GM19239 (cell line): ENCODE measurements at regions not wholly inside any gene's neighbourhood (a gene's known extent, or its start where the extent isn't known, plus 50 kb on each side); places are given as distances from the start of the nearest gene placed in this dataset.
A peak's percentile ranks its signal among the peaks of the same experiment; 100 is the strongest.
"Not testable (repeated sequence)": the region's sequence is repeated elsewhere in the genome, so short reads cannot be mapped to it uniquely, and the experiment has no call there.

ENCODE experiments used
- DNase-seq: peaks from one replicate; pipeline ENCODE4 v3.0.0; 2011; ENCODE audit warnings: low spot score; ENCODE audit not compliant: insufficient read length
- FAIRE-seq: peaks from 2 replicates; lab custom pipeline; 2011; peaks lifted over from hg19 to GRCh38; lab: Jason Lieb, UNC

DNA sequence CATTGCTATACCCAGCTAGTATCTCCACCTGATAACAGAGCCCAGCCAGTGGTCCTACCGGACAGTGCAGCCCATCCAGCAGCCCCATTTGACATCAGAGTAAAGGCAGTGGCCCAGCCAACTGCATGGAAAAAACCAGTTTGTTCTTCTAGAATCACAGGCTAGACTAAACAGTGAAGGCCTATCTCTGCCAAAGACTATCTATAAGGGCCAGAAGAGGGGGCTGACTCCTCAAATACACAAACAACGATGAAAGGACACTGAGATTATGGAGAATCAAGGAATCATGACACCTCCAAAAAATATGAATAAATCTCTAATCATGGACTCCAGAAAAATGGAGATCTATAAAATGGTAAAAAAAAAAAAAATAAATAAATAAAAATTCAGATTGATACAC lies 546.4 kb upstream of the HTR2C start:
- DNase-seq: no peak
- FAIRE-seq: no peak

DNA sequence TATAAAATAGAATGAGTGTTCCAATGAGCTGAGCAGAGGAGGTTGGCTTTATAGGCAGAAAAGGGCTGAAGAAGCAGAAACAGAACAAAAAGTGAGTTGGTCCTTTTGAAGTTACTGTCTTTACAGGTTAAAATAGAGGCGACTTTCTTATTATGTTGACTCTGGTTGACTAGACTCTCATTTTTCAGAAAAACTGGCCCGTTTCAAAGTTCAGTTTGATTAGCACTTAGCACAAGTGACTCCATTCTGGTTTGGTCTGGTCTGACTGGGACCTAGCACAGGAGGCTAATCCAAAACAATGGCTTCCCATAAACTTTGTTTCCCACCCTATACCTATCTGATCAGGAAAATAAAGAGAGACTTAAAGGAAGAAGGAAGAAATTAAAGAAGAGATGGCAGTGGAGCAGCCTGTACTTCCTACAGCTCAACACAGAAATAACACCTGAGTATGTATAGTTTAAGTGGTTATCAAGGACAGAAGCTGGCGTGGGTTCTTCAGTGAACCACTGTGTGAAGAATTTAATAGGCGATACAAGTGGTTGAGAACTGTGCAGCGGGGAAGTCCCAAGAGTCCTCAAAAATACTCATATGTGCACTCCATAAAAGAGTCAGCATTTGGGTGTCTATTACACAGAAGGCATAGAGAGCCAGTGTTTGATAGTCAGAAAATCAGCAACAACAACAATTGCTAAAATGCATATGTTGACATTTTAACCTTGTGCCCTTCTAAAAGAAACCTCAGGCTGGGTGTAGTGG lies 554.8 kb upstream of the HTR2C start:
- DNase-seq (no peak), FAIRE-seq (no peak)

DNA sequence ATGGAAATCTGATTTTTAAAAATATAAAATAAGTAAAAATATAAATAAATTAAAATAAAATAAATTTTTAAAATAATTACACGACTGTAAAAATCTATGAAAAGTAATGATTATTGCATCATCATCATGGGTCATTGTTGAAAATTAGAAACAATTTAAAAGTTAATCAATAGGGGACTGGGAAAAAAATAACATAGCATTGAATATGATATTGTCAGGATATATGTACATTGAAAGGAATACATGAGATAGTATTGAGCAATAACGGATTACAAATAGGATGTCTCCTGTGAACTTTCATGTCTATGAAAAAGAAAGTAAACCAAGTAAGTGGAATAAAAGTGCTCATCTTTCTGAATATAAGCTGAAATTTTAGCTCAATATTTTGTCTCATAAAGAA lies 566.8 kb upstream of the HTR2C start:
- DNase-seq (no peak), FAIRE-seq (no peak)

DNA sequence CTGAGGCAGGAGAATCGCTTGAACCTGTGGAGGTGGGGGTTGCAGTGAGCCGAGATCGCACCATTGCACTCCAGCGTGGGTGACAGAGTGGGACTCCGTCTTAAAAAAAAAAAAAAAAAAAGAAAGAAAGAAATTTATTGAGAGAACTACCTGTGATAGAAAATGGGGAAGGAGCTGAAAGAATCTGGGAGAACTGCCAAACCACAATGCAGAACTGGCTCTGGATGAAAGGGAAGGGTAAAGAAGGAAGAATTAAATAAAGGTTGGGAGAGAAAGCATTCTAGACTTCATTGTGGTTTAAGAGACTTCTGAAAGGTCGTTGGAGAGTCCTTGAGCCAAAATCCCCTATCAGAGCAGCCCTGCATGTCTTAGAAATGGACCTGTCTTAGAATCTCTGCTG lies 567.9 kb upstream of the HTR2C start:
- FAIRE-seq: no peak
- no peak for DNase-seq

DNA sequence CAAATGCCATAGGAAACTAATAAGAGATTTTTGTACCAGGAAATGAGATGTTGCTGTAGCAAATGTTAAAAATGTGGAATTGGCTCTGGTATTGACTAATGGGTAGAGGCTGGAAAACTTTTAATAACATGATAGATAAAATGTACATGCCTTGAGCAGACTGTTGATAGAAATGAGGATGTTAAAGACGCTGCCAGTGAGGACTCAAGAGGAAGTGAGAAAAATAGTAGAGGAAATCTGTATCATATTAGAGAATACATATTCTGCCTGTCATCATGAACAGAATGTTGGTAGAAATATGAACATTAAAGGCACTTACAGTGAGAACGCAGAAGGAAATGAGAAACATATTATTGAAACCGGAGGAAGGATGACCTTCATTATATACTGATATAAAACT lies 577.2 kb upstream of the HTR2C start:
- FAIRE-seq (no peak), DNase-seq (no peak)

DNA sequence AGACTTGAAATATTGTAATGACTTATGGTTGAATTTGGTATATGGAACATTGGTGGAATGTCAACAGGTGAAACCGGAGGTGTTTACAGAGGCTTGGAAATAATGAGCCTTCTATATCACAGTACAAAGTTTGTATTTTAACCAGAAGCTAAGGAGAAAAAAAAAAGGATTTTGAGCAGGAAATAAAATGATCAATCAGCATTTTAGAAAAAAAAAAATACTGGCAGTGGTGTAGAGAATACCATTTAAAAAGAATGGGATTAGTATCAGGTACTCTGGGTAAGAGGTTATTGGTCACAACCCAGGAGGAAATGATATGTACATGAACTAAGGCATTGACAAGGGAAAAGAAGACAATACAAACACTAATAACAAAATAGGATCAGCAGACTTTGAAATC lies 587.1 kb upstream of the HTR2C start:
- no peak for FAIRE-seq
- no peak for DNase-seq

DNA sequence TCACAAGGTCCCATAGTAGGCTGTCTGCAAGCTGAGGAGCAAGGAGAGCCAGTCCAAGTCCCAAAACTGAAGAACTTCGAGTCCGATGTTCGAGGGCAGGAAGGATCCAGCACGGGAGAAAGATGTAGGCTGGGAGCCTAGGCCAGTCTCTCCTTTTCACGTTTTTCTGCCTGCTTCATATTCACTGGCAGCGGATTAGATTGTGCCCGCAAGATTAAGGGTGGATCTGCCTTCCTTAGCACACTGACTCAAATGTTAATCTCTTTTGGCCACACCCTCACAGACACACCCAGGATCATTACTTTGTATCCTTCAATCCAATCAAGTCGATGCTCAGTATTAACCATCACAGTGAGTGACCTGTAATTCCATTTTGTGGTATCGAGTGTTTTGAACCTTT lies 592.2 kb upstream of the HTR2C start:
- DNase-seq, FAIRE-seq: not testable (repeated sequence)

DNA sequence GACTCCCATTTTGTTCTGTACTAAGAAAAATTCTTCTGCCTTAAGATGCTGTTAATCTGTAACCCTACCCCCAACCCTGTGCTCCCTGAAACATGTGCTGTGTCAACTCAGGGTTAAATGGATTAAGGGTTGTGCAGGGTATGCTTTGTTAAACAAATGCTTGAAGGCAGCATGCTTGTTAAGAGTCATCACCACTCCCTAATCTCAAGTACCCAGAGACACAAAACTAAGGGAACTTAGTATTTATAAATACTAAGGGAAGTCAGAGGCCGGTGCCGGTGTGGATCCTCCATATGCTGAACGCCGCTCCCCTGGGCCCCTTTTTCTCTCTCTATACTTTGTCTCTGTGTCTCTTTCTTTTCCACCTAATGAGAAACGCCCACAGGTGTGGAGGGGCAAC lies 593.2 kb upstream of the HTR2C start:
- not testable (repeated sequence) for FAIRE-seq, DNase-seq

DNA sequence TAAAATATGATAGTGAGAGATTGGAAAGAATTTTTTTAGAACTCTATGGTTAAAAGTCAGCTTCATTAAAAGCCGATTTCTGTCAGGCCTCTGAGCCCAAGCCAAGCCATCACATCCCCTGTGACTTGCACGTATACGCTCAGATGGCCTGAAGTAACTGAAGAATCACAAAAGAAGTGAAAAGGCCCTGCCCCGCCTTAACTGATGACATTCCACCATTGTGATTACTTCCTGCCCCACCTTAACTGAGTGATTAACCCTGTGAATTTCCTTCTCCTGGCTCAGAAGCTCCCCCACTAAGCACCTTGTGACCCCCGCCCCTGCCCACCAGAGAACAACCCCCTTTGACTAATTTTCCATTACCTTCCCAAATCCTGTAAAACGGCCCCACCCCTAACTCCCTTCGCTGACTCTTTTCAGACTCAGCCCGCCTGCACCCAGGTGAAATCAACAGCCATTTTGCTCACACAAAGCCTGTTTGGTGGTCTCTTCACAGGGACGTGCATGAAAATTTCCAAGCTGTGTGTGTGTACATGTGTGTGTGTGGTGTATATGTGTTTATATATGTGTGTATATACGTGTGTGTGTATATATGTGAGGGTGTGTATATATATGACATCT lies 595.5 kb upstream of the HTR2C start:
- DNase-seq, FAIRE-seq: not testable (repeated sequence)

DNA sequence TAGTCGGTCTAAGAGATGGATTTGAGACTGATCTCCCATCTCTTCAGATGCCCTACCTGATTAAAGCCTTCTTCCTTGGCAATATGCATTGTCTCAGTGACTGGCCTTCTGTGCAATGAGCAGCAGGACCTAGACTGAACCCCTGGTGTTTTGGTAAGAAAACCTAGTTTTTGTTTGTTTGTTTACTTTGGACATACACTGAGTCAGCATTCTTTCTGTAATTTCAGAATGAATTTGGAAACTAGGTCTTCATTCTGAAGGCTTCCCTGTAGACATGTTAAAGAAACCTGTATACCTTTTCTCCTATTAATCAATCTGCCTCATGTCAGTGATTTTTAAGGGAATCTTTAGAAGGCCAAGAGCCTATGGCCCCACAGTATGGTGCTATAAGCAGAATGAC lies 597.5 kb upstream of the HTR2C start:
- no peak for DNase-seq

DNA sequence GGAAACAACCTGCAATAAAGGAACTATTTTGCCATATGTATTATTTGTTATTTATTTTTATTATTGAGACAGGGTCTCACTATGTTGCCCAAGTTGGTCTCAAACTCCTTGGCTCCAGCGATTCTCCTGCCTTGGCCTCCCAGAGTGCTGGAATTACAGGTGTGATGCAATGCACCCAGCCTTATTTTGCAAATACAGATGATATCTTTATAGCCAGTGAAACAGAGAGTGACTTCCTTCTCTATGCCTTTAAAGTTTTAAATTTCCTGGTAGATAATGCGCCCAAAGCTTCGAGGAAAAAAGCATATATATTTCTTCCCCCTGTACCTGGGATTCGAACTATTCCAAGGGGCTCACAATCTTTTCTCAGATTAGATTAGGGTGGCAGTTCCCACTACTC lies 601.1 kb upstream of the HTR2C start:
- FAIRE-seq (no peak), DNase-seq (no peak)

More for the DNA sequence above, 597.5 kb upstream of the HTR2C start:
- FAIRE-seq: no peak

DNA sequence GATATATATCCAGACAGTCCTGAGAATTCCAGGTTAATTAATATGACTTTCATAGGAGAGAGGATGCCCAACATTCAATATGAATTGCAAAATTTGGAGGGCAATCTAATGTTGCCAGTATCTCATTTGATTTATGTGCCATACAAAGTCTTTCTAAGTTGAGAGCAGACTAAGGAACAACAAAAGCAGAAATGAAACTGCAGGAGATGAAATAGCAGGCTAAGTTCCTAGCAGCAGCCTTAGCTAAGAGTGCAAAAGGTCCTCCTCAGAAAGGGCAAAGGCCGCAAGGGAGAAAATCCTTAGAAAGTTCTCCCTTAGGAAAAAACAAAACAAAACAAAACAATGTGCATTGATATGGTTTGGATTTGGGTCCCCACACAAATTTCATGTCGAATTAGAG lies 602.9 kb upstream of the HTR2C start:
- FAIRE-seq (no peak), DNase-seq (no peak)

DNA sequence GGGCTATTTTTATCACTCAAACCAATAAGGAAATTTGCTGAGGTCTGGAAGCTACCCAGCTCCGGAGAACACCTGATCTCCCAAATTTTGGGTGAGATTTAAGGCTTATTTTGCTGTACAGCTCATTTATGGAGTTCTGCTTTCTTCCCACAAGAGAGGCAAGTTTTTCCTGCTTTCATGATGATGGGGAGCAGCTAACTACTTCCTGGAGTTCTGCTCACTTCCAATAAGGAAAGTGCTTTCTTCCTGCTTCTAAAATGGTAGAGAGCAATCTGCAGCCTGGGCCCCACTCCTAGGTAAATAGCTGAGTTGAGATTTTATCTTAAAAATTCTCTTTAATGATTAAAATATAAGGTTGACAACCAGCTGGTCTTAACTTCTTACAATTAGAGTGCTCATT lies 606.0 kb upstream of the HTR2C start:
- FAIRE-seq: no peak
- no peak for DNase-seq

DNA sequence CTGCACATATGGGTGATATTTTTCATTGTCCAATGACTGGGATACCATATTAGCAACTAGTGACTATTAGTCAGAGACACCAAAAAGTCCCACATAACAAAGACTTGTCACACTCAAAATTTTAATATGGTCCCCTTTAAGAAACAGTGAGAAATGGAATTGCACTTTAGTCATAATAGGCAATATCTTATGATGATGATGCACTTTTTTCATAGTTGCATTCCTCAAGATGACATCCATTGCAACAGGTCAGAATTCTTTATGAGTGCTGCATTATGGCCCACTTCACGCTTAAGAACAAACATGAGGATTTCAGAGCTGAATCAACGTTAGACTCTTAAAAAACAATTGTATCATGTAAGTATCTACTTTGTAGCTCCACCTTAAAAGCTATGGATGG lies 608.4 kb upstream of the HTR2C start:
- FAIRE-seq (no peak), DNase-seq (no peak)

DNA sequence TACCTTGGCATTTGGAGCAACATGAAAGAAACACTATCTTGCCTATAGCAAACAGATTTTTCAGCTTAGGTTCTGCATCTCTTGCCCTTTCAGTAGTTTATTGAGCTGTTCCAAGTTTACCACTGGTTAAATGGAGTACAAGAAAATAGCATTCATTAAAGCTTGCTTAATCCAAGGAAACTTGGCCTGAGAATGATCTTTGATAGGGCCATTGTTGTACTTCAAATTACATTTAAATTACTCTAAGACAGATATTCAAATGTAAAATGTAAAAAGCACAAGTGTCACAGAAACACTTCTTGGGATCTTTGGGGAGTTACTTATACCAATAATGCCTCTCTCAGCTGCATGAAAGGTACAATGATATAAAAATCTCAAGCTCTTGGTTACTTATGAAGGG lies 609.0 kb upstream of the HTR2C start:
- DNase-seq (no peak), FAIRE-seq (no peak)

DNA sequence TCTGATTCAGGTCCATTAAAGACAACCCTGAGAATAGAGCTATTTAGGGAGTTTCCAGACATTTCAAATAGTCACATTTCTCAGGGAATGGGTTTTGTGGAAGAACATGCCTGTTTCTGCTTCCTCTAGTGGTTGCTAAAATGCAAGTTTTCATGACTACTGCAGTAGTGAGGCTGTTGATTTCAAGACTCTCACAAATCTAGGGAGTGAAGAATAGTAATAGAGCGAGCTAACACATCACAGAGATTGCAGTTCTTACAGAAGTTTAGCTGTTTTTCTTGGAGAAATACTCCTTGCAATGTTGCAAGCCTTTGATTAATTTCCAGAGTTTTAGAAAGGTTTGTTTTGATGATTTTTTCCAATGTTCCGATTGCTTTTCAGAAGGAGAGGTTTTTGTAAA lies 610.2 kb upstream of the HTR2C start:
- FAIRE-seq (peak; percentile 18), DNase-seq (no peak)

DNA sequence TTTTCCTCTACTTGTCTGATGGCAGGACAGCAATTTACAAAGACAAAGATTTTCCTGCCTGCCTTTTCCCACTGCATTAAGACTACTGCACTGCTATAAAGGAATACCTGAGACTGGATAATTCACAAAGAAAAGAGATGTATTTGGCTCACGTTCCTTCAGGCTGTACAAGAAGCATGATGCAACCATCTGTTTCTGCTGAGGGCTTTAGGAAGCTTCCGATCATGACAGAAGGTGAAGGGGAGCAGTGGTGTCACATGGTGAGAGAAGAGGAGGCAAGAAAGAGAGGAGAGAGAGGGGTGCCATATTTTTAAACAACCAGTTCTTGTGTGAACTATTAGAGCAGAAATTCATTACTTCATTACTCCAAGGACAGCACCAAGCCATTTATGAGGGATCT lies 617.1 kb upstream of the HTR2C start:
- DNase-seq (no peak), FAIRE-seq (no peak)

DNA sequence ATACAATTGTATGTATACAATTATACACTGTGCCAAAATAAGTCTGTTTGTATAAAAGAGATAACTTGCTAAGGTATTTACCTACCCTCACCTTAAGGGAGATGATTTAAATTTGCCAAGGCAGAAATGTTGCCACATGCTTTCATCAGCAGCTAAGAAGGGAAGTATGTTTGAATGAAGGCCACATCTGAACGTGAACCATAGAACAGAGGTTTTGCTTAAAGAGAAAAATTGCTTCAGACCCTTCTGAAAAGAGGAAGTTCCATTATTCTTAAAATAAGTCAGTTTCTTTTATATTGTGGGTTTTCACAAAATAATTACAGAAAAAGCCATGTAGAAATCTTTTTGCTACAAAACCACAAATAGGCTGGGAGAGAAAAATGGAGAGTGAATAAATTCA lies 621.5 kb upstream of the HTR2C start:
- no peak for DNase-seq
- no peak for FAIRE-seq

DNA sequence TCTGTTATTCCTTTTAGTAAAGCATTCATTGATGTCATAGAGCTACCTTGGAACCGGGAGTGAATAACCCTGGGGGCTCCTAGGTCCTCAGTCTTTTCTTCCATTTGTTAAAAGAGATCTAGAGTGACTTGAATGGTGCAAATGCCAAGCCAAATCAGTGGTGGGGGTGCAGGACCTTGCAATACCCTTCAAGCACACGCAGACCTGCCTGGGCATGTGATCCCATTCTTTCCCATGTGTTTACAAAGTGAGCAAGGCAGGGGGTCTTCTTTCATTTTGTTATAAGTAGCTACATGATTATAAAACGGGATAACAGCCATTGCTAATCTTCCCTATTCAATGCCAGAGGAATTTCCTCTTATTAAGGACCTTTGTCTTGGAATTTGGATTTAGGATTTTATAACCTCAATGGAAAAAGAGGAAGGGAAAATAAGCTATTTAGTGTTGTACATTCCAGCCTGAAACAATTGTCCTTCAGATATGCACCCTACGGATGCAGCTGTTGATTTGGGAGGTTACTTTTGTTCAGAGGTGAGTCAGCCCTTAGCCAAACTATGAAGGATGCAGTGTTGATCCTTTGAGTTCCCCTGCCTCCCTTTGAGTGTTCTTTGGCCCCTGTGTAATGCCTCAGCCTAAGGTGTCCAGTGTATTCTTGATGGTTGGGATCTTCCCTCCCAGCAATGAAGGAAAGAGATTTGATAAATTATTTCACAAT lies 623.8 kb upstream of the HTR2C start:
- FAIRE-seq (no peak), DNase-seq (no peak)

DNA sequence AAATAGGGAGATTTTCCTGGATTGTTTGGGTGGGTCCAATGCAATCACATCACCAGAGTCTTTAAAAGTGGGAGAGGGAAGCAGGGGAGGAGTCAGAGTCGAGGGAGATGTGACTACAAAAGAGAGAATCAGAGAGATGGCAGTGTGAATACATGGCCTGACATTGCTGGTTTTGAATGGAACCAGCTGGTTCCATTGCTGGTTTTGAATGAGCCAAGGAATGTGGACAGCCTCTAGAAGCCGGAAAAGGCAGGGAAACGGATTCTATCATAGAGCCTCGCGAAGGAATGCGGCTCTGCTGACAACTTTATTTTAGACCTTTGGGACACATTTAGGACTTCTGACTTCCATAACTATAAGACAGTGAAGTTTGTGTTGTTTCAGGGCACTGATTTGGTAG lies 627.0 kb upstream of the HTR2C start:
- FAIRE-seq (no peak), DNase-seq (no peak)

DNA sequence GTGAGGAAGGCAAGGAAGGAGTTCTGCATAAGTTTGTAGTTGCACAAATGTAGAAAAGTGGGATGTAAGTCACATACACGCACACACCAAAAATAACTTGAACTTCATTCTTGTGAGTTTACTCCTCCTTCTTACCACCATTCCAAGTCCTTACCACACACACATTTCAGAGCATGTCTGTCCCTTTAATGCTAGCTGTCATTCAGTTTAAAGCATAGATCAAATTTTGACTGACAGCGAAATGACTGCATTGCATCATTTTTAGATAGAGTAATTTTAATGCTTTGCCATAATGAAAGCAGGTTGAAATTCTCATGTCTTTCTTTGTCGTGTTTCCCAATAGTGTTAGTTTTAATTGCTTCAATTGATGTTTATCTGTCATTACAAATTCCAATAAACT lies 629.6 kb upstream of the HTR2C start:
- FAIRE-seq (no peak), DNase-seq (no peak)
